ENCODE measurements at regions not wholly inside any gene's neighbourhood (a gene's known extent, or its start where the extent isn't known, plus 50 kb on each side); places are given as distances from the start of the nearest gene placed in this dataset.

GRCh38 chr5:116858705-116859333 lies 284.2 kb upstream of the SEMA6A start:
- 60% methylated on average over 4 of the region's 4 CpGs for WGBS (ENCODE audit: insufficient coverage, insufficient replicate concordance, low lambda C conversion rate, missing lambda C conversion rate)
- Histone ChIP-seq H3K27ac (ENCODE audit: control insufficient read depth, insufficient read depth) (no peak overlapping the region), H3K4me1 (ENCODE audit: control insufficient read depth, insufficient read depth, low read length) (no peaks in the 10 kb centered on the region), H2AFZ (ENCODE audit: control insufficient read depth, low read depth, low read length) (peak overlapping the region; percentile 65), H3K36me3 (ENCODE audit: control insufficient read depth in 2 of 2, insufficient read depth in 2 of 2, low read length in 1 of 2) (no peaks in the 10 kb centered on the region), H3K9ac (ENCODE audit: control insufficient read depth, insufficient read depth, low read length) (no peak overlapping the region), H3K79me2 (ENCODE audit: control insufficient read depth, insufficient read depth, low read length) (no peaks in the 10 kb centered on the region), H4K20me1 (ENCODE audit: control insufficient read depth, insufficient read depth) (no peaks in the 10 kb centered on the region), H3K9me3 (replicated peaks; ENCODE audit: control insufficient read depth, insufficient read depth, low read length) (no peaks in the 10 kb centered on the region), H3K27me3 (replicated peaks in 1 of 2; ENCODE audit: control insufficient read depth in 2 of 2, insufficient read depth in 2 of 2, low read length in 1 of 2) (no peaks in the 10 kb centered on the region), H3K4me3 (no peak overlapping the region), H3K4me2 (ENCODE audit: control insufficient read depth, insufficient read depth) (no peak overlapping the region)
- DNase-seq (ENCODE audit: low read depth, low spot score) (no peak), FAIRE-seq (no peak), ATAC-seq (no peak)
- in situ Hi-C loops (cut with MboI) (no loop called here), intact Hi-C loops (cut with micrococcal nuclease; ENCODE audit: unreplicated experiment) (no loop called here)
- BruUV-seq (replicated peaks) = no TSS peak
- ChIA-PET RAD21 (ENCODE audit: unreplicated experiment) (no interaction called here), CTCF (no interaction called here), SMC1A (ENCODE audit: uncharacterized antibody, unreplicated experiment) (interaction anchor here (0.5 to 1.3 kb wide), 4 partner anchors 8 to 47 kb away, joined by 3 read pairs; no protein-coding TSS in a partner anchor), POLR2A (no interaction called here)
- TF ChIP-seq, protein P1, sequence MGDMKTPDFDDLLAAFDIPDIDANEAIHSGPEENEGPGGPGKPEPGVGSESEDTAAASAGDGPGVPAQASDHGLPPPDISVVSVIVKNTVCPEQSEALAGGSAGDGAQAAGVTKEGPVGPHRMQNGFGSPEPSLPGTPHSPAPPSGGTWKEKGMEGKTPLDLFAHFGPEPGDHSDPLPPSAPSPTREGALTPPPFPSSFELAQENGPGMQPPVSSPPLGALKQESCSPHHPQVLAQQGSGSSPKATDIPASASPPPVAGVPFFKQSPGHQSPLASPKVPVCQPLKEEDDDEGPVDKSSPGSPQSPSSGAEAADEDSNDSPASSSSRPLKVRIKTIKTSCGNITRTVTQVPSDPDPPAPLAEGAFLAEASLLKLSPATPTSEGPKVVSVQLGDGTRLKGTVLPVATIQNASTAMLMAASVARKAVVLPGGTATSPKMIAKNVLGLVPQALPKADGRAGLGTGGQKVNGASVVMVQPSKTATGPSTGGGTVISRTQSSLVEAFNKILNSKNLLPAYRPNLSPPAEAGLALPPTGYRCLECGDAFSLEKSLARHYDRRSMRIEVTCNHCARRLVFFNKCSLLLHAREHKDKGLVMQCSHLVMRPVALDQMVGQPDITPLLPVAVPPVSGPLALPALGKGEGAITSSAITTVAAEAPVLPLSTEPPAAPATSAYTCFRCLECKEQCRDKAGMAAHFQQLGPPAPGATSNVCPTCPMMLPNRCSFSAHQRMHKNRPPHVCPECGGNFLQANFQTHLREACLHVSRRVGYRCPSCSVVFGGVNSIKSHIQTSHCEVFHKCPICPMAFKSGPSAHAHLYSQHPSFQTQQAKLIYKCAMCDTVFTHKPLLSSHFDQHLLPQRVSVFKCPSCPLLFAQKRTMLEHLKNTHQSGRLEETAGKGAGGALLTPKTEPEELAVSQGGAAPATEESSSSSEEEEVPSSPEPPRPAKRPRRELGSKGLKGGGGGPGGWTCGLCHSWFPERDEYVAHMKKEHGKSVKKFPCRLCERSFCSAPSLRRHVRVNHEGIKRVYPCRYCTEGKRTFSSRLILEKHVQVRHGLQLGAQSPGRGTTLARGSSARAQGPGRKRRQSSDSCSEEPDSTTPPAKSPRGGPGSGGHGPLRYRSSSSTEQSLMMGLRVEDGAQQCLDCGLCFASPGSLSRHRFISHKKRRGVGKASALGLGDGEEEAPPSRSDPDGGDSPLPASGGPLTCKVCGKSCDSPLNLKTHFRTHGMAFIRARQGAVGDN (IDR thresholded peaks at IDR 0.05) = peak; percentile 42; the same call in 1 of the 2 replicates
- no peak for TF ChIP-seq ZBTB4 (CRISPR knock-in tag; IDR thresholded peaks at IDR 0.05)
- no peak for TF ChIP-seq ETV6 (conservative IDR thresholded peaks at IDR 0.05 in 1 of 2, IDR thresholded peaks at IDR 0.05 in 1 of 2; ENCODE audit: borderline replicate concordance in 1 of 2, low read depth in 1 of 2)
- TF ChIP-seq, protein P2, sequence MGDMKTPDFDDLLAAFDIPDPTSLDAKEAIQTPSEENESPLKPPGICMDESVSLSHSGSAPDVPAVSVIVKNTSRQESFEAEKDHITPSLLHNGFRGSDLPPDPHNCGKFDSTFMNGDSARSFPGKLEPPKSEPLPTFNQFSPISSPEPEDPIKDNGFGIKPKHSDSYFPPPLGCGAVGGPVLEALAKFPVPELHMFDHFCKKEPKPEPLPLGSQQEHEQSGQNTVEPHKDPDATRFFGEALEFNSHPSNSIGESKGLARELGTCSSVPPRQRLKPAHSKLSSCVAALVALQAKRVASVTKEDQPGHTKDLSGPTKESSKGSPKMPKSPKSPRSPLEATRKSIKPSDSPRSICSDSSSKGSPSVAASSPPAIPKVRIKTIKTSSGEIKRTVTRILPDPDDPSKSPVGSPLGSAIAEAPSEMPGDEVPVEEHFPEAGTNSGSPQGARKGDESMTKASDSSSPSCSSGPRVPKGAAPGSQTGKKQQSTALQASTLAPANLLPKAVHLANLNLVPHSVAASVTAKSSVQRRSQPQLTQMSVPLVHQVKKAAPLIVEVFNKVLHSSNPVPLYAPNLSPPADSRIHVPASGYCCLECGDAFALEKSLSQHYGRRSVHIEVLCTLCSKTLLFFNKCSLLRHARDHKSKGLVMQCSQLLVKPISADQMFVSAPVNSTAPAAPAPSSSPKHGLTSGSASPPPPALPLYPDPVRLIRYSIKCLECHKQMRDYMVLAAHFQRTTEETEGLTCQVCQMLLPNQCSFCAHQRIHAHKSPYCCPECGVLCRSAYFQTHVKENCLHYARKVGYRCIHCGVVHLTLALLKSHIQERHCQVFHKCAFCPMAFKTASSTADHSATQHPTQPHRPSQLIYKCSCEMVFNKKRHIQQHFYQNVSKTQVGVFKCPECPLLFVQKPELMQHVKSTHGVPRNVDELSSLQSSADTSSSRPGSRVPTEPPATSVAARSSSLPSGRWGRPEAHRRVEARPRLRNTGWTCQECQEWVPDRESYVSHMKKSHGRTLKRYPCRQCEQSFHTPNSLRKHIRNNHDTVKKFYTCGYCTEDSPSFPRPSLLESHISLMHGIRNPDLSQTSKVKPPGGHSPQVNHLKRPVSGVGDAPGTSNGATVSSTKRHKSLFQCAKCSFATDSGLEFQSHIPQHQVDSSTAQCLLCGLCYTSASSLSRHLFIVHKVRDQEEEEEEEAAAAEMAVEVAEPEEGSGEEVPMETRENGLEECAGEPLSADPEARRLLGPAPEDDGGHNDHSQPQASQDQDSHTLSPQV (IDR thresholded peaks at IDR 0.05) = no peak
- TF ChIP-seq E2F8 (IDR thresholded peaks at IDR 0.05; ENCODE audit: low read depth, partially characterized antibody) = no peak
- no peak for TF ChIP-seq RBBP5 (conservative IDR thresholded peaks at IDR 0.05)
- TF ChIP-seq YBX1 (IDR thresholded peaks at IDR 0.05) = no peak
- no peak for TF ChIP-seq CBX5 (IDR thresholded peaks at IDR 0.05; ENCODE audit: low read depth)
- TF ChIP-seq MTA3 (IDR thresholded peaks at IDR 0.05; ENCODE audit: borderline replicate concordance, low read length) = no peak

Measured in GM12878 (cell line).